BJ (cell line): ENCODE measurements at regions not wholly inside any gene's neighbourhood (a gene's known extent, or its start where the extent isn't known, plus 50 kb on each side); places are given as distances from the start of the nearest gene placed in this dataset.

Source experiments
- CTCF ChIA-PET: fragments of 350-600 bp; formaldehyde crosslinking; extraction: SDS; loops from one replicate; lab custom pipeline; 2021; ENCODE audit warnings: antibody characterized with exemption, inconsistent platforms; lab: Yijun Ruan, JAX
- POLR2A ChIA-PET: fragments of 300-600 bp; sonication (Branson Sonifier 250); formaldehyde crosslinking; extraction: SDS; loops from one replicate; lab custom pipeline; 2021; ENCODE audit warnings: antibody characterized with exemption; lab: Charles Lee
- DNase-seq: peaks from one replicate; pipeline ENCODE4 v3.0.0-alpha.2; 2011; ENCODE audit warnings: low read depth
- H3K27me3 ChIP-seq: 2 replicates; pipeline ENCODE4 v1.6.0; 2011; ENCODE audit warnings: low read length; ENCODE audit not compliant: control insufficient read depth, insufficient read depth
- H3K36me3 ChIP-seq: 2 replicates; pipeline ENCODE4 v1.5.1; 2011; ENCODE audit warnings: low read length; ENCODE audit not compliant: control insufficient read depth, insufficient read depth
- H3K4me3 ChIP-seq: 2 replicates; pipeline ENCODE4 v1.5.1; 2011; ENCODE audit warnings: low read depth, mild to moderate bottlenecking, control low read depth, low read length
- TF ChIP-seq, protein P1 (sequence below): IDR thresholded peaks from 2 replicates; pipeline ENCODE4 v1.5.1; 2011; ENCODE audit warnings: low read depth, mild to moderate bottlenecking, control low read depth, inconsistent platforms, low read length, moderate library complexity; ENCODE audit not compliant: insufficient read depth

DNA sequence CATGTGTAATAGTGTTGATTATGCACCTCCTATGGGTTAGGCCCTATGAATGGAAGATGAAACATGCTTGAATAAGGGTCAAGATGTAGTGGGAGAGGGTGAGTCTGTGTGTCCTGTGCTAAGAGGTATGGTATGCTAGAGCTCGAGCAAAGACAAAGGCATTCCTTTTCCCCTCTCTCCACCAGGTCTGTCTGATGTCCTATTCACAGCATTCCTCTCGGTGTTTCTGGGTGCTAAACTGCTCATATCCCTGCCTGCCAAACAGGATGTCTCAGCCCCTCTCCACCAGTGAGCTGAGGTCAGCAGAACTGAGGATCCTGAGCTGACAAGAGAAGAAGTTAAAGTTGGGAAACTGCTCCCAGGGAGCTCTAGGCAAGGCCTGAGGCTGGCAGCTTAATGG lies 344.9 kb downstream of the TSN start:
- DNase-seq, result no peak
- TF ChIP-seq, protein P1, sequence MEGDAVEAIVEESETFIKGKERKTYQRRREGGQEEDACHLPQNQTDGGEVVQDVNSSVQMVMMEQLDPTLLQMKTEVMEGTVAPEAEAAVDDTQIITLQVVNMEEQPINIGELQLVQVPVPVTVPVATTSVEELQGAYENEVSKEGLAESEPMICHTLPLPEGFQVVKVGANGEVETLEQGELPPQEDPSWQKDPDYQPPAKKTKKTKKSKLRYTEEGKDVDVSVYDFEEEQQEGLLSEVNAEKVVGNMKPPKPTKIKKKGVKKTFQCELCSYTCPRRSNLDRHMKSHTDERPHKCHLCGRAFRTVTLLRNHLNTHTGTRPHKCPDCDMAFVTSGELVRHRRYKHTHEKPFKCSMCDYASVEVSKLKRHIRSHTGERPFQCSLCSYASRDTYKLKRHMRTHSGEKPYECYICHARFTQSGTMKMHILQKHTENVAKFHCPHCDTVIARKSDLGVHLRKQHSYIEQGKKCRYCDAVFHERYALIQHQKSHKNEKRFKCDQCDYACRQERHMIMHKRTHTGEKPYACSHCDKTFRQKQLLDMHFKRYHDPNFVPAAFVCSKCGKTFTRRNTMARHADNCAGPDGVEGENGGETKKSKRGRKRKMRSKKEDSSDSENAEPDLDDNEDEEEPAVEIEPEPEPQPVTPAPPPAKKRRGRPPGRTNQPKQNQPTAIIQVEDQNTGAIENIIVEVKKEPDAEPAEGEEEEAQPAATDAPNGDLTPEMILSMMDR, result no peak
- ChIA-PET POLR2A (interaction anchor here (0.5 kb wide), 1 partner anchor 1188 kb away, joined by 10 read pairs; no protein-coding TSS in a partner anchor), CTCF (no interaction called here)
- H3K4me3 ChIP-seq, result no peak overlapping the region
- H3K27me3 ChIP-seq, result peaks cover 2% of the 10 kb centered on the region; the same call in 1 of the 2 replicates
- H3K36me3 ChIP-seq, result no peaks in the 10 kb centered on the region

DNA sequence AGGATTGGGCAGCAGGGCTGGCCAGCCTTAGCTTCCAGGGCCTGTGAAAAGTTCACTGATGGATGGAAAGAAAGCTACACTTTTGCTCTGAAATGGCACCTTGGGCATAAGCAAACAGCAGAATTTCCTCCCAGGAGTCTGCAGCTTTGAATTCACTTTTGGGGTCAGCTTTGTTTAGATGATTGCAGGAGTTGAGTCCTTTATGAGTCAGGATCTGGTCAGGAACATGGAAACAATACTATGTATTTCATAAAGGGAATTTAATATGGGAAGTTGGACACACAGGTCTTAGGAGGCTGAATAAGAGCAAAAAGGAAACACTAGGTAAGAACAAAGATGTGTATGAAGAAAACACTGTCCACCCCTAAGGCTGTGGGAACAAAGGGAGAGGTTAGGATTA lies 345.3 kb downstream of the TSN start:
- POLR2A ChIA-PET, result interaction anchor here (0.5 kb wide), 1 partner anchor 1189 kb away, joined by 10 read pairs; no protein-coding TSS in a partner anchor
- Histone ChIP-seq H3K4me3 (no peak overlapping the region), H3K27me3 (peaks cover 2% of the 10 kb centered on the region; the same call in 1 of the 2 replicates), H3K36me3 (no peaks in the 10 kb centered on the region)
- no peak for DNase-seq
- CTCF ChIA-PET, result no interaction called here
- TF ChIP-seq, protein P1, result no peak

DNA sequence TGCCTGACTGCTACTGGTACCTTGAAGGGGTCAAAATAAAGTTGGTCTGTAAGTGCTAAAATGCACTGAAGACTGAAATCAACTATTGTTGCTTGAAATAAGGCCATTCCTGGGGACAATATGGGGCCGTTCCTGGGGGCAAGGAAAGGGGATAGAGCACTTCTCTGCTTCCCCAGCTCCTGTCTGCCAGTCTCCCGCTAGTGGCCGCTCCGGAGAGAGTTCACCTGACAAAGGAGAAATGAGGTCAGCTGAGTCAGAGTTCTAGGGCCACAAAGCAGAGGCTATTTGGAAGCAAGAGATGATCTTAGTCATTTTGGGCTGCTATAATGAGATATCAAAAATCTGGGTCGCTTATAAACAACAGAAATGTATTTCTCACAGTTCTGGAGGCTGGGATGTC lies 345.9 kb downstream of the TSN start:
- no peak for DNase-seq
- POLR2A ChIA-PET, result no interaction called here
- TF ChIP-seq, protein P1, result no peak
- Histone ChIP-seq H3K27me3 (peaks cover 2% of the 10 kb centered on the region; the same call in 1 of the 2 replicates), H3K36me3 (no peaks in the 10 kb centered on the region), H3K4me3 (no peak overlapping the region)
- CTCF ChIA-PET, result no interaction called here

DNA sequence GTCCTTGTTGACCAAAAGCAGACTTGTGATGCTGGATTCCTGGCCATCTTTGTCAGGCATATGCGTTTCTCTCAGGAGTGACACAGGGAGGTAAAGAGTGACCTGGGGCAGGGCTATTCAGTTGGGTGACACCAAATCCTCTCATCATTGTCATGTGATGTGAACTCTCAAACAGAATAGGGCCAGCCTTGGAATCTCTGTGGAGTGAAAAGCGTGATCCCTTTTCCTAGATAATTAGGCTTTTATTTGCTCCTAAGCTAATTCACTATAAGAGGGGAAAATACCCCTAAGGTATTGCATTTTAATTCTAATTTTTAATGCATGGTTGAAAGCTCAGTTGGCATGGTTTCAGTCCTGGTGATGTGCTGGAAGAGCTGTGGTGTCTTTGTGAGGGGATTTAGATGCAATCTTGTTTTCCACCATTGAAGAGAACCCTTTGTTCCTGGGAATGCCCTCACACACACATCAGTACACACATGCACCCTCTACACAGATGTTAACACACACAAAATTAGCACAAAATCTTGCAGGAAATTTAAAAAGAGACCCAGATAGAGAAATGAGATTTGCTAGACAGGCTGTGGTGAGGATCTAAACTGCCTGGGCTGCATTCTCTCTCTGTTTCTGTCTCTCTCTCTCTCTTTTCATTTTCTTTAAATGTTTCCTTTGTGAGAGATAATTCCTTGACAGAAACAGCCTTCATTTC lies 349.9 kb downstream of the TSN start:
- Histone ChIP-seq H3K4me3 (no peak overlapping the region), H3K27me3 (peaks cover 5% of the 10 kb centered on the region; the same call in 1 of the 2 replicates), H3K36me3 (no peaks in the 10 kb centered on the region)
- DNase-seq, result no peak
- TF ChIP-seq, protein P1, result no peak
- POLR2A ChIA-PET, result no interaction called here
- CTCF ChIA-PET, result no interaction called here

DNA sequence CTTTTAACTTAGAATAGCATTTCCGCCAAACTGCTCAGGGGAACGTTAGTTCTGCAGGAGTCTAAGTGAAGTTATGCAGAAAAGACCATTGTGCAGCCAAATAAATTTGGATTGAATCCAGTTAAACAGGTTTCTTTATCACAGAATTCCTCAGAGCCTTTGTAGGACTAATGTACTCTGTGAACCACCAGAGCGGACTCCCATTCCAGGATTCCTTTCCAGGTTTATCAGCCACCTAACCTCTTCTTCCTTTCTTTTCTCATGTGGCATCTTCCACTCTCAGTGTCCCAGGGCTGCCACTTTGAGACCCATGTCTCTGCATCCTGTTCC lies 350.4 kb downstream of the TSN start:
- H3K4me3 ChIP-seq, result no peak overlapping the region
- TF ChIP-seq, protein P1, result no peak
- no peak for DNase-seq
- POLR2A ChIA-PET, result no interaction called here
- H3K36me3 ChIP-seq, result no peaks in the 10 kb centered on the region
- CTCF ChIA-PET, result no interaction called here
- peaks cover 5% of the 10 kb centered on the region; the same call in 1 of the 2 replicates for H3K27me3 ChIP-seq
